ENCODE measurements at regions not wholly inside any gene's neighbourhood (a gene's known extent, or its start where the extent isn't known, plus 50 kb on each side); places are given as distances from the start of the nearest gene placed in this dataset.

DNA sequence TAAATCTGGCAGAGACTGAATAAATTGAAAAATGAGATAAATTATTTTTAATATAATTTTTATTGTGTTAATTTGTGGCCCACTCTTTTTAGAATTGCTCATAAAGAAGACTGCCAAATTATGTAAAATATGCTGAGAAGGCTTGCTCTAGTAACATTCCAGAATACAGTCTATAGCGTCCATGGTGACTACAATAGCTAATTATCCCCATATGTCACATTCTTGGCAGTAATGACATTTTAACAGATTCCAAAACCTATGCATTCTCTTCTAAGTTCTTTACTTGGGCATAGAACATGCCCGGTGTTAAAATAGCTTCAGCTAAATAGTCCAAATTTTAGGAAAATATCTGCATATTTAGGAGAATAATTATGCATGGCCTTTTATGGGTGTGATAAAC lies 697.0 kb upstream of the SEMA6A start:
- no peak for TF ChIP-seq EZH2 (IDR thresholded peaks at IDR 0.05; ENCODE audit: low read length)
- no peak for TF ChIP-seq CTCF (optimal IDR thresholded peaks at IDR 0.05 in 1 of 3, IDR thresholded peaks at IDR 0.05 in 1 of 3, conservative IDR thresholded peaks at IDR 0.05 in 1 of 3; ENCODE audit: extremely low read depth in 1 of 3, insufficient read depth in 2 of 3, low read length in 3 of 3)

Data from keratinocyte (primary cell).